ENCODE measurements at regions not wholly inside any gene's neighbourhood (a gene's known extent, or its start where the extent isn't known, plus 50 kb on each side); places are given as distances from the start of the nearest gene placed in this dataset.

- TF ChIP-seq CTCF (IDR thresholded peaks at IDR 0.05; ENCODE audit: insufficient read depth, low read length, poor library complexity, severe bottlenecking) (no peak), EZH2phosphoT487 (conservative IDR thresholded peaks at IDR 0.05; ENCODE audit: low read length) (no peak)
Measured at GRCh38 chr4:166182145-166182544, 309.1 kb downstream of the TLL1 start.

Measured in SU-DHL-6 (cell line).